Endothelial cell (in vitro differentiated cells): ENCODE measurements at regions not wholly inside any gene's neighbourhood (a gene's known extent, or its start where the extent isn't known, plus 50 kb on each side); places are given as distances from the start of the nearest gene placed in this dataset.
"Not testable (repeated sequence)": the region's sequence is repeated elsewhere in the genome, so short reads cannot be mapped to it uniquely, and the experiment has no call there.

ENCODE experiments used
- DNase-seq: peaks from one replicate; pipeline ENCODE4 v3.0.0; 2021; ENCODE audit warnings: low spot score
- H3K27ac Mint-ChIP-seq: one replicate; pipeline ENCODE4 v1.8.0; 2021; ENCODE audit warnings: mixed read lengths, inconsistent platforms; ENCODE audit not compliant: unreplicated experiment
- H3K27me3 Mint-ChIP-seq: one replicate; pipeline ENCODE4 v1.8.0; 2021; ENCODE audit warnings: mild to moderate bottlenecking, moderate library complexity, mixed read lengths, inconsistent platforms; ENCODE audit not compliant: unreplicated experiment
- H3K36me3 Mint-ChIP-seq: one replicate; pipeline ENCODE4 v1.8.0; 2021; ENCODE audit warnings: mild to moderate bottlenecking, low read depth, mixed read lengths, inconsistent platforms; ENCODE audit not compliant: unreplicated experiment
- H3K4me1 Mint-ChIP-seq: one replicate; pipeline ENCODE4 v1.8.0; 2021; ENCODE audit warnings: mild to moderate bottlenecking, mixed read lengths, inconsistent platforms; ENCODE audit not compliant: unreplicated experiment
- H3K4me3 Mint-ChIP-seq: one replicate; pipeline ENCODE4 v1.8.0; 2021; ENCODE audit warnings: mild to moderate bottlenecking, mixed read lengths, inconsistent platforms; ENCODE audit not compliant: unreplicated experiment
- H3K9me3 Mint-ChIP-seq: one replicate; pipeline ENCODE4 v1.8.0; 2021; ENCODE audit warnings: mixed read lengths, inconsistent platforms; ENCODE audit not compliant: unreplicated experiment
- CTCF ChIP-seq: fragments of 200-600 bp; sonication (generic); IDR thresholded peaks from one replicate; pipeline ENCODE4 v1.5.0; 2021; ENCODE audit warnings: antibody characterized with exemption; ENCODE audit not compliant: unreplicated experiment

- Mint-ChIP-seq H3K27me3 (no peaks in the 10 kb centered on the region), H3K27ac (no peak overlapping the region), H3K36me3 (no peaks in the 10 kb centered on the region), H3K4me1 (no peaks in the 10 kb centered on the region), H3K4me3 (no peak overlapping the region), H3K9me3 (no peaks in the 10 kb centered on the region)
- TF ChIP-seq CTCF, result no peak
- DNase-seq, result no peak
These were observed 117.1 kb upstream of the SLITRK5 start for GRCh38 chr13:87554045-87554444.

- no peaks in the 10 kb centered on the region for H3K4me1 Mint-ChIP-seq
- no peak for DNase-seq
- H3K4me3 Mint-ChIP-seq, result no peak overlapping the region
- TF ChIP-seq CTCF, result no peak
- no peaks in the 10 kb centered on the region for H3K36me3 Mint-ChIP-seq
- peaks cover 1% of the 10 kb centered on the region for H3K27me3 Mint-ChIP-seq
- no peak overlapping the region for H3K27ac Mint-ChIP-seq
- no peaks in the 10 kb centered on the region for H3K9me3 Mint-ChIP-seq
These were observed 113.4 kb upstream of the SLITRK5 start for GRCh38 chr13:87557788-87558187.

- DNase-seq, H3K4me1 Mint-ChIP-seq, H3K4me3 Mint-ChIP-seq, H3K27me3 Mint-ChIP-seq, H3K9me3 Mint-ChIP-seq, H3K36me3 Mint-ChIP-seq, H3K27ac Mint-ChIP-seq: not testable (repeated sequence)
These were observed 109.6 kb upstream of the SLITRK5 start for GRCh38 chr13:87561580-87561979.

GRCh38 chr13:87570669-87571068 is 100.5 kb upstream of the SLITRK5 start:
- Mint-ChIP-seq H3K27ac (no peak overlapping the region), H3K4me1 (no peaks in the 10 kb centered on the region), H3K36me3 (no peaks in the 10 kb centered on the region), H3K27me3 (no peaks in the 10 kb centered on the region), H3K4me3 (no peak overlapping the region), H3K9me3 (no peaks in the 10 kb centered on the region)
- no peak for TF ChIP-seq CTCF
- no peak for DNase-seq

GRCh38 chr13:87582399-87582798 is 88.8 kb upstream of the SLITRK5 start:
- Mint-ChIP-seq H3K36me3 (no peaks in the 10 kb centered on the region), H3K27me3 (no peaks in the 10 kb centered on the region)
- DNase-seq, result no peak

More at GRCh38 chr13:87582399-87582798, 88.8 kb upstream of the SLITRK5 start:
- Mint-ChIP-seq H3K4me3 (no peak overlapping the region), H3K9me3 (no peaks in the 10 kb centered on the region), H3K4me1 (no peaks in the 10 kb centered on the region), H3K27ac (no peak overlapping the region)
- no peak for TF ChIP-seq CTCF
